ENCODE measurements at regions not wholly inside any gene's neighbourhood (a gene's known extent, or its start where the extent isn't known, plus 50 kb on each side); places are given as distances from the start of the nearest gene placed in this dataset.

DNA sequence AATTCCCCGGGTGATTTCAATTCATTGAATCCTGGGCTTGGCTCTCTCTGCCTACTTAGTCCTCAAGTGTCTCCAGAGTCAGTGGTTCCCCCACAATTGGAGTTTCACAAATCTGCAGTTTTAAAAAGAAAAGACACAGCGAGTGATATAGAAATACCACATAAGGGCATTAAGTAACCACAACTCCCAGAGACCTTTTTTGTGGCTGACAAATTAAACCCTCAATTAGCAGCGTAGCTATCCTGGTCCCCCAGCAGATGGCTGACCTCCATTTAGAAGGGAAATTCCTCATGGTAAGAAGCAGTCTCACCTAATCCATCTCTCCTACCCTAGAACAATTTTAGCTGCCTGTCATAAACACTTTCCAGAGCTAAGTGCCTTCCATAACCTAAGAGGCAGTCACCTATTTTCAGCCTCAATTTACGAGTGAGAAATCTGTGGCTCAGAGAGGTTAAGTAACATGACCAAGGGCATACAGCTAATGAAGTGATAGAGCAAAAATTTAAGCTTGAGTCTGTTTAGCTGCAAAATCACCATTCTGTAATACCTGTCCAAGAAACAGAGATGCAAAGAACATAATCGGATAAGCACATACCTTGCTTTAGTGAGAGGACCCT, 56.0 kb upstream of the NBPF3 start (continued):
- TF ChIP-seq, protein P1, sequence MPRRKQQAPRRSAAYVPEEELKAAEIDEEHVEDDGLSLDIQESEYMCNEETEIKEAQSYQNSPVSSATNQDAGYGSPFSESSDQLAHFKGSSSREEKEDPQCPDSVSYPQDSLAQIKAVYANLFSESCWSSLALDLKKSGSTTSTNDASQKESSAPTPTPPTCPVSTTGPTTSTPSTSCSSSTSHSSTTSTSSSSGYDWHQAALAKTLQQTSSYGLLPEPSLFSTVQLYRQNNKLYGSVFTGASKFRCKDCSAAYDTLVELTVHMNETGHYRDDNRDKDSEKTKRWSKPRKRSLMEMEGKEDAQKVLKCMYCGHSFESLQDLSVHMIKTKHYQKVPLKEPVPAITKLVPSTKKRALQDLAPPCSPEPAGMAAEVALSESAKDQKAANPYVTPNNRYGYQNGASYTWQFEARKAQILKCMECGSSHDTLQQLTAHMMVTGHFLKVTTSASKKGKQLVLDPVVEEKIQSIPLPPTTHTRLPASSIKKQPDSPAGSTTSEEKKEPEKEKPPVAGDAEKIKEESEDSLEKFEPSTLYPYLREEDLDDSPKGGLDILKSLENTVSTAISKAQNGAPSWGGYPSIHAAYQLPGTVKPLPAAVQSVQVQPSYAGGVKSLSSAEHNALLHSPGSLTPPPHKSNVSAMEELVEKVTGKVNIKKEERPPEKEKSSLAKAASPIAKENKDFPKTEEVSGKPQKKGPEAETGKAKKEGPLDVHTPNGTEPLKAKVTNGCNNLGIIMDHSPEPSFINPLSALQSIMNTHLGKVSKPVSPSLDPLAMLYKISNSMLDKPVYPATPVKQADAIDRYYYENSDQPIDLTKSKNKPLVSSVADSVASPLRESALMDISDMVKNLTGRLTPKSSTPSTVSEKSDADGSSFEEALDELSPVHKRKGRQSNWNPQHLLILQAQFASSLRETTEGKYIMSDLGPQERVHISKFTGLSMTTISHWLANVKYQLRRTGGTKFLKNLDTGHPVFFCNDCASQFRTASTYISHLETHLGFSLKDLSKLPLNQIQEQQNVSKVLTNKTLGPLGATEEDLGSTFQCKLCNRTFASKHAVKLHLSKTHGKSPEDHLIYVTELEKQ (CRISPR knock-in tag; IDR thresholded peaks at IDR 0.05) = no peak
- TF ChIP-seq CTCF (IDR thresholded peaks at IDR 0.05 in 2 of 3, conservative IDR thresholded peaks at IDR 0.05 in 1 of 3; ENCODE audit: insufficient read depth in 2 of 3, low read depth in 1 of 3, low read length in 3 of 3) = peak in 1 of 3 experiments; percentile 34; a peak in 2 of 6 replicates
- TF ChIP-seq NONO (IDR thresholded peaks at IDR 0.05; ENCODE audit: low read depth in 2 of 2, low read length in 1 of 2) = no peak
- TF ChIP-seq ZNF766 (CRISPR knock-in tag; conservative IDR thresholded peaks at IDR 0.05) = no peak
- no peak for TF ChIP-seq SREBF1 (IDR thresholded peaks at IDR 0.05; ENCODE audit: borderline replicate concordance, low read depth, low read length)
- no peak for TF ChIP-seq TARDBP (IDR thresholded peaks at IDR 0.05)
- no peak for TF ChIP-seq PHTF2 (CRISPR knock-in tag; IDR thresholded peaks at IDR 0.05)
- no peak for TF ChIP-seq DIDO1 (tag; IDR thresholded peaks at IDR 0.05; ENCODE audit: low read depth)
- TF ChIP-seq SMARCA5 (IDR thresholded peaks at IDR 0.05) = no peak
- TF ChIP-seq PYGO2 (tag; IDR thresholded peaks at IDR 0.05) = no peak
- TF ChIP-seq ZNF707 (CRISPR knock-in tag; conservative IDR thresholded peaks at IDR 0.05) = no peak
- TF ChIP-seq RNF219 (CRISPR knock-in tag; IDR thresholded peaks at IDR 0.05) = no peak
- TF ChIP-seq, protein P2, sequence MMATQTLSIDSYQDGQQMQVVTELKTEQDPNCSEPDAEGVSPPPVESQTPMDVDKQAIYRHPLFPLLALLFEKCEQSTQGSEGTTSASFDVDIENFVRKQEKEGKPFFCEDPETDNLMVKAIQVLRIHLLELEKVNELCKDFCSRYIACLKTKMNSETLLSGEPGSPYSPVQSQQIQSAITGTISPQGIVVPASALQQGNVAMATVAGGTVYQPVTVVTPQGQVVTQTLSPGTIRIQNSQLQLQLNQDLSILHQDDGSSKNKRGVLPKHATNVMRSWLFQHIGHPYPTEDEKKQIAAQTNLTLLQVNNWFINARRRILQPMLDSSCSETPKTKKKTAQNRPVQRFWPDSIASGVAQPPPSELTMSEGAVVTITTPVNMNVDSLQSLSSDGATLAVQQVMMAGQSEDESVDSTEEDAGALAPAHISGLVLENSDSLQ (IDR thresholded peaks at IDR 0.05) = no peak
- no peak for TF ChIP-seq GTF2F1 (IDR thresholded peaks at IDR 0.05; ENCODE audit: low read depth, low read length)
- no peak for TF ChIP-seq ZNF589 (CRISPR knock-in tag; IDR thresholded peaks at IDR 0.05; ENCODE audit: low read depth)
- TF ChIP-seq TCF7 (IDR thresholded peaks at IDR 0.05; ENCODE audit: borderline replicate concordance) = no peak
- TF ChIP-seq BCOR (IDR thresholded peaks at IDR 0.05) = peak; percentile 81
- no peak for TF ChIP-seq ZNF79 (CRISPR knock-in tag; IDR thresholded peaks at IDR 0.05; ENCODE audit: low read depth)
- TF ChIP-seq PHF8 (IDR thresholded peaks at IDR 0.05; ENCODE audit: borderline replicate concordance, low read length) = no peak

All from K562 (cell line).